KMS-11 (cell line): ENCODE measurements at regions not wholly inside any gene's neighbourhood (a gene's known extent, or its start where the extent isn't known, plus 50 kb on each side); places are given as distances from the start of the nearest gene placed in this dataset.

ENCODE experiments used
- H2AFZ ChIP-seq: fragments of 200-600 bp; sonication (generic); 2 replicates; pipeline ENCODE4 v1.6.1; 2016; ENCODE audit warnings: antibody characterized with exemption, mixed run types, low read depth
- H3K27ac ChIP-seq: fragments of 200-600 bp; sonication (generic); 2 replicates; pipeline ENCODE4 v1.6.1; 2016; ENCODE audit warnings: mild to moderate bottlenecking, mixed run types
- H3K27me3 ChIP-seq: fragments of 200-600 bp; sonication (generic); 2 replicates; pipeline ENCODE4 v1.6.1; 2017; ENCODE audit warnings: mild to moderate bottlenecking, low read depth, mixed run types, moderate library complexity; ENCODE audit not compliant: insufficient read depth
- H3K36me3 ChIP-seq: fragments of 200-600 bp; sonication (generic); 2 replicates; pipeline ENCODE4 v1.6.1; 2017; ENCODE audit warnings: mild to moderate bottlenecking, mixed run types; ENCODE audit not compliant: insufficient read depth
- H3K4me1 ChIP-seq: fragments of 200-600 bp; sonication (generic); 2 replicates; pipeline ENCODE4 v1.6.1; 2016; ENCODE audit warnings: mild to moderate bottlenecking, low read depth, mixed run types; ENCODE audit not compliant: poor library complexity, severe bottlenecking
- H3K4me2 ChIP-seq: fragments of 200-600 bp; sonication (generic); 2 replicates; pipeline ENCODE4 v1.7.0; 2016; ENCODE audit warnings: mild to moderate bottlenecking, mixed run types
- H3K4me3 ChIP-seq: fragments of 200-600 bp; sonication (generic); IDR thresholded peaks from 2 replicates; pipeline ENCODE4 v1.6.1; 2017; ENCODE audit warnings: low read depth, low read length, mixed read lengths; ENCODE audit not compliant: insufficient read depth
- H3K79me2 ChIP-seq: fragments of 200-600 bp; sonication (generic); 2 replicates; pipeline ENCODE4 v1.6.1; 2016; ENCODE audit warnings: low read depth, mixed run types; ENCODE audit not compliant: insufficient read depth
- H3K9ac ChIP-seq: fragments of 200-600 bp; sonication (generic); 2 replicates; pipeline ENCODE4 v1.6.1; 2016; ENCODE audit warnings: mild to moderate bottlenecking, mixed run types
- H4K20me1 ChIP-seq: fragments of 200-600 bp; sonication (generic); 2 replicates; pipeline ENCODE4 v1.6.1; 2016; ENCODE audit warnings: mild to moderate bottlenecking, mixed run types; ENCODE audit not compliant: insufficient read depth
- TF ChIP-seq, protein P1 (sequence below): fragments of 200-600 bp; sonication (generic); conservative IDR thresholded peaks from 2 replicates; pipeline ENCODE4 v1.6.1; 2017; ENCODE audit warnings: low read depth, mild to moderate bottlenecking, antibody characterized with exemption, low read length, moderate library complexity, mixed read lengths

DNA sequence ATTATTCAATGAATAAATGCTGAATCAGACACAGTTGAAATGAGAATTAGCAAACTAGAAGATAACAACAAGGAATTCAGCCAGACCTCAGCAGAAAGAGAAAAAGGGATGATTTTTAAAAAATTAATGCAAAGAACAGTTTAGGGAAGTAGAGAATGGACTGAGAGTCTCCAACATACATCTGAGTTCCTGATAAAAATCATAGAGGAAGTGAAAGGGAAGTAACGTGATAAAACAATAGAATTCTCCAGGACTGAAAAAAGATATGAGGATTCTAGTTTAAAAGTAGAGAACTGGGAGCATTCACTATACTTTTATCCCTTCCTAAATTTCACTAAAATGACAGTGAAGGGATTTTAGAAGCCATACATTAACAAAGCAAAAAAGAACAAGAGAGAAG lies 592.0 kb downstream of the SOX6 start:
- TF ChIP-seq, protein P1, sequence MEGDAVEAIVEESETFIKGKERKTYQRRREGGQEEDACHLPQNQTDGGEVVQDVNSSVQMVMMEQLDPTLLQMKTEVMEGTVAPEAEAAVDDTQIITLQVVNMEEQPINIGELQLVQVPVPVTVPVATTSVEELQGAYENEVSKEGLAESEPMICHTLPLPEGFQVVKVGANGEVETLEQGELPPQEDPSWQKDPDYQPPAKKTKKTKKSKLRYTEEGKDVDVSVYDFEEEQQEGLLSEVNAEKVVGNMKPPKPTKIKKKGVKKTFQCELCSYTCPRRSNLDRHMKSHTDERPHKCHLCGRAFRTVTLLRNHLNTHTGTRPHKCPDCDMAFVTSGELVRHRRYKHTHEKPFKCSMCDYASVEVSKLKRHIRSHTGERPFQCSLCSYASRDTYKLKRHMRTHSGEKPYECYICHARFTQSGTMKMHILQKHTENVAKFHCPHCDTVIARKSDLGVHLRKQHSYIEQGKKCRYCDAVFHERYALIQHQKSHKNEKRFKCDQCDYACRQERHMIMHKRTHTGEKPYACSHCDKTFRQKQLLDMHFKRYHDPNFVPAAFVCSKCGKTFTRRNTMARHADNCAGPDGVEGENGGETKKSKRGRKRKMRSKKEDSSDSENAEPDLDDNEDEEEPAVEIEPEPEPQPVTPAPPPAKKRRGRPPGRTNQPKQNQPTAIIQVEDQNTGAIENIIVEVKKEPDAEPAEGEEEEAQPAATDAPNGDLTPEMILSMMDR = no peak
- Histone ChIP-seq H3K4me2 (no peak overlapping the region), H3K4me1 (no peaks in the 10 kb centered on the region), H3K4me3 (no peak overlapping the region), H3K36me3 (no peaks in the 10 kb centered on the region; the same call in 1 of the 2 replicates), H3K27ac (no peak overlapping the region), H2AFZ (no peak overlapping the region), H3K27me3 (no peaks in the 10 kb centered on the region), H3K9ac (no peak overlapping the region), H3K79me2 (no peaks in the 10 kb centered on the region), H4K20me1 (no peaks in the 10 kb centered on the region)

DNA sequence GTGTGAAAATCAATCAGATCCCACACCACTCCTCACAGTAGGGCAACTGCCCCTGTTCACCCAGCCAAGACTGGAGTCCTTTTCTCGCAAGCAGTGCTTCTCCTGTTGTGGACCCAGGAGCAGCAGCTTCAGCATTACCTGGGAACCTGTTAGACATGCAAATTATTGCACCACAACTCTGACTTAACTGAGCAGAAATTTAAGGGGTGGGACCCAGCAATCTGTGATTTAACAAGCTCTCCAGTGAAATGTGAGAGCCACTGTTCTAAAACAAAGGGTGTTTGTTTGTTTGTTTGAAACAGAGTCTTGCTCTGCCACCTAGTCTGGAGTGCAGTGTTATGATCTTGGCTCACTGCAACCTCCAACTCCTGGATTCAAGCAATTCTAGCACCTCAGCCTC lies 591.4 kb downstream of the SOX6 start:
- H4K20me1 ChIP-seq = no peaks in the 10 kb centered on the region
- no peak overlapping the region for H3K4me3 ChIP-seq
- no peak overlapping the region for H3K9ac ChIP-seq
- no peaks in the 10 kb centered on the region for H3K79me2 ChIP-seq
- H2AFZ ChIP-seq = no peak overlapping the region
- H3K27me3 ChIP-seq = no peaks in the 10 kb centered on the region
- TF ChIP-seq, protein P1 = no peak
- H3K4me1 ChIP-seq = no peaks in the 10 kb centered on the region
- no peak overlapping the region for H3K4me2 ChIP-seq
- H3K27ac ChIP-seq = no peak overlapping the region
- no peaks in the 10 kb centered on the region for H3K36me3 ChIP-seq

DNA sequence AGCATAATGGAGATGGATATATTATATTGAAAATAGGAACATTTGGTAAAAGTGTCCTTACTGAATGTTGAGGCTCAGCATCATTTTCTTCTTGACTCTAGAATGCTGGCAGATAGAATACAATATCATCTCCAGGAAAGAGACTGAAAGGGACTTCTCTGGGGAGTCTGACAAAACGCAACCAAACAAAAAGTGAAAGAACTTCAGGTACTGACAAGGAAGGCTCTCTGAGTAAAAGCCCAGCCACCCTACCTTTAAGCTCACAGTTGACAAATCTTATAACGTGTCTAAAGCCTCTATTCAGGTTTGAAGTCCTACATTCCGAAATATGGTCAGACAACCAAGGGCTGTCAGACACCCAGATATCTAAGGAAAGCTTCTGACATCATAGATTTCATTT lies 590.8 kb downstream of the SOX6 start:
- H3K4me1 ChIP-seq = no peaks in the 10 kb centered on the region
- H3K4me2 ChIP-seq = no peak overlapping the region
- TF ChIP-seq, protein P1 = no peak
- no peak overlapping the region for H3K27ac ChIP-seq
- H3K79me2 ChIP-seq = no peaks in the 10 kb centered on the region
- H4K20me1 ChIP-seq = no peaks in the 10 kb centered on the region
- H2AFZ ChIP-seq = no peak overlapping the region
- no peaks in the 10 kb centered on the region for H3K36me3 ChIP-seq
- H3K27me3 ChIP-seq = no peaks in the 10 kb centered on the region
- H3K4me3 ChIP-seq = no peak overlapping the region
- H3K9ac ChIP-seq = no peak overlapping the region

DNA sequence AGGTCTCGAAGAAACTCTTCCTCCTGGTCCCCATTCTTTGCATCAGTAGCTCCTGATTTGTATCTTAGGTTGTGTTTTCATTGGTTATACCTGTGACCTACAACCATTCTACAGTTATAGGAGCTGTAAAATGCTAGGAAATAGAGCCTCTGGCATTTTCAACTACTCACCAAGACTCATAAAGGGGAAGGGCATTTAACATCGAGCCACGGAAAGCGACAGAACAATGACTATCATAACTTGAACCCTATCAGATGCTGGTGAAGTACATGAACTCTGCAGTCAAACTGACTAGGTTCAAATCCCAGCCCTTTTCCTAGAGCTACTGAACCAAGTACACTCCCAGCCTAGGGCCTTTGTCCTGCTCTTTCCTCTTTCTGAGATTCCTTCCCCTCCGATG lies 588.0 kb downstream of the SOX6 start:
- Histone ChIP-seq H3K4me2 (no peak overlapping the region), H2AFZ (no peak overlapping the region), H3K27me3 (no peaks in the 10 kb centered on the region), H3K4me1 (no peaks in the 10 kb centered on the region), H4K20me1 (no peaks in the 10 kb centered on the region), H3K9ac (no peak overlapping the region), H3K36me3 (no peaks in the 10 kb centered on the region), H3K79me2 (no peaks in the 10 kb centered on the region), H3K4me3 (no peak overlapping the region), H3K27ac (no peak overlapping the region)
- TF ChIP-seq, protein P1 = no peak
